Peyer's patch (tissue), 4 donors: ENCODE measurements at regions not wholly inside any gene's neighbourhood (a gene's known extent, or its start where the extent isn't known, plus 50 kb on each side); places are given as distances from the start of the nearest gene placed in this dataset.
A peak's percentile ranks its signal among the peaks of the same experiment; 100 is the strongest.

Experiments used
- DNase-seq, 3 donors: peaks; one replicate each; pipeline ENCODE4 v3.0.0-alpha.2; 2017 to 2019
- H3K27ac ChIP-seq, 4 donors: fragments of 200-600 bp; sonication (generic); one replicate each; pipeline ENCODE4 v1.5.1; 2016 to 2019
- H3K27me3 ChIP-seq, 2 donors: fragments of 200-600 bp; sonication (generic); one replicate each; pipeline ENCODE4 v1.5.1; 2019
- H3K36me3 ChIP-seq, 3 donors: fragments of 200-600 bp; sonication (generic); one replicate each; pipeline ENCODE4 v1.5.1; 2016 to 2019
- H3K4me1 ChIP-seq, 4 donors: fragments of 200-600 bp; sonication (generic); one replicate each; pipeline ENCODE4 v1.5.1; 2016 to 2019
- H3K4me3 ChIP-seq, 4 donors: fragments of 200-600 bp; sonication (generic); 1 replicate in 3 of 4; 2 replicates in 1 of 4; pipeline ENCODE4 v1.5.1; 2016 to 2019; ENCODE audit warnings: mild to moderate bottlenecking in 1 of 4
- H3K9me3 ChIP-seq, 4 donors: fragments of 200-600 bp; sonication (generic); one replicate each; pipeline ENCODE4 v1.5.1; 2016 to 2019; ENCODE audit warnings: mild to moderate bottlenecking in 1 of 4
- POLR2A ChIP-seq, 2 donors: fragments of 450-650 bp; IDR thresholded peaks; one replicate each; pipeline ENCODE4 v1.5.1; 2017; ENCODE audit warnings: antibody characterized with exemption in 2 of 2, mild to moderate bottlenecking in 2 of 2, moderate library complexity in 2 of 2
- TF ChIP-seq, protein P1 (sequence below), 6 experiments: fragments of 450-650 bp in 4 of 6; fragments of 200-600 bp in 2 of 6; sonication (generic) in 1 of 6; IDR thresholded peaks; one replicate each; pipeline ENCODE4 v1.5.1; 2017 to 2019; ENCODE audit warnings: antibody characterized with exemption in 6 of 6, mild to moderate bottlenecking in 3 of 6, moderate library complexity in 1 of 6

DNA sequence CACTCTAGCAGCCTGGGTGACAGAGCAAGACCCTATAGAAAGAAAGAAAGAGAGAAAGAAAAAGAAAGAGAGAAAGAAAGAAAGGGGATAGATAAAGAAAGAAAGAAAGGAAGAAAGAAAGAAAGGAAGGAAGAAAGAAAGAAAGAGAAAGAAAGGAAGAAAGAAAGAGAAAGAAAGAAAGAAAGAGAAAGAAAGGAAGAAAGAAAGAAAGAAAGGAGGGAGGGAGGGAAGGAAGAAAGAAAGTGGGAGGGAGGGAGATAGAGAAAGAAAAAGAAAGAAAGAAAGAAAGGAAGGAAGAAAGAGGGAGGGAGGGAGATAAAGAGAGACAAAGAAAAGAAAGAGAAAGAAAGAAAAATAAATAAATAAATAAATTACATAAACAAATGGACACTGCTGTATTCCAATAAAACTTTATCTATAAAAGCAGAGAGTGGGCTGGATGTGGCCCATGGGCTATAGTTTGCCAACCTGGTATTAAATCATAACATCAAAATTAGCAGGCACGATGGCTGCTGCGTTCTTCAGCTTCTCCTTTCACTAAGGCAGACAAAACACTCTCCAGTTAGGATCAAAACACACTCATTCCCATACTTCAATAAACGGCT is 165.0 kb downstream of the ZNF674 start:
- H3K36me3 ChIP-seq, result no peaks in the 10 kb centered on the region
- no peaks in the 10 kb centered on the region for H3K27me3 ChIP-seq
- no peak overlapping the region for H3K4me3 ChIP-seq
- TF ChIP-seq POLR2A (IDR thresholded peaks at IDR 0.05), result no peak
- TF ChIP-seq, protein P1, sequence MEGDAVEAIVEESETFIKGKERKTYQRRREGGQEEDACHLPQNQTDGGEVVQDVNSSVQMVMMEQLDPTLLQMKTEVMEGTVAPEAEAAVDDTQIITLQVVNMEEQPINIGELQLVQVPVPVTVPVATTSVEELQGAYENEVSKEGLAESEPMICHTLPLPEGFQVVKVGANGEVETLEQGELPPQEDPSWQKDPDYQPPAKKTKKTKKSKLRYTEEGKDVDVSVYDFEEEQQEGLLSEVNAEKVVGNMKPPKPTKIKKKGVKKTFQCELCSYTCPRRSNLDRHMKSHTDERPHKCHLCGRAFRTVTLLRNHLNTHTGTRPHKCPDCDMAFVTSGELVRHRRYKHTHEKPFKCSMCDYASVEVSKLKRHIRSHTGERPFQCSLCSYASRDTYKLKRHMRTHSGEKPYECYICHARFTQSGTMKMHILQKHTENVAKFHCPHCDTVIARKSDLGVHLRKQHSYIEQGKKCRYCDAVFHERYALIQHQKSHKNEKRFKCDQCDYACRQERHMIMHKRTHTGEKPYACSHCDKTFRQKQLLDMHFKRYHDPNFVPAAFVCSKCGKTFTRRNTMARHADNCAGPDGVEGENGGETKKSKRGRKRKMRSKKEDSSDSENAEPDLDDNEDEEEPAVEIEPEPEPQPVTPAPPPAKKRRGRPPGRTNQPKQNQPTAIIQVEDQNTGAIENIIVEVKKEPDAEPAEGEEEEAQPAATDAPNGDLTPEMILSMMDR (IDR thresholded peaks at IDR 0.05), result no peak
- no peaks in the 10 kb centered on the region for H3K9me3 ChIP-seq
- no peak for DNase-seq
- H3K27ac ChIP-seq, result no peak overlapping the region
- no peaks in the 10 kb centered on the region for H3K4me1 ChIP-seq

DNA sequence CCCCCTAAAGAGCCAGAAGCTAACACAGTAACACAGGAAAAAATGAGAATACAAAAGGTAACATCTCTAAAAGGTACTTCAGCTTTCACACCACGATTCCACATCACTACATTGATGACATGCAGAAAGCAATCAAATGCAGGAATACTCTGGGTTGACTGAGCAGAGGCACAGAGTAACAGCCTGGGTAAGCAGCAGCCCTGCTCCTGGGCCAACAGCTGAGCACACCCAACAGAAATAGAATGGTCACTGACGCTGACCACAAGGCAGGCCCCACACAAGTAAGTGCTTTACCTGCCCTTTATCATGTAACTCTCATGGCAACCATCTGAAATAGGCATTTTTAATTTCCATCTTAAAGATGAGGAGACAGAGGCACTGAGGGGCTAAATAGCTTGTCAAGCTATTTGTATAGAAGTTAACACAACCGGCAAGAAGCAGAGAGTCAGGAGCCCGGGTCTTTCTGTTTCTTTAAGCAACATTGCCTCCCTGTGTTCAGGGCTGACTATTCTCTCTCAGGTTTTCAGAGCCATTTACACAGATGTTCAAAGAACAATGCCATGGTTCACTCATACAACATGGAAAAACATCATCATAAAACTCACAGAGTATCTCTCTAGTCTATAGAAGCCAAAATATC is 168.9 kb downstream of the ZNF674 start:
- DNase-seq, result peak in 1 of 3 donors; percentile 55
- TF ChIP-seq POLR2A (IDR thresholded peaks at IDR 0.05), result no peak
- TF ChIP-seq, protein P1 (IDR thresholded peaks at IDR 0.05), result peak in 3 of 6 experiments; percentile 56 to 74 (median 58)
- no peaks in the 10 kb centered on the region for H3K4me1 ChIP-seq

DNA sequence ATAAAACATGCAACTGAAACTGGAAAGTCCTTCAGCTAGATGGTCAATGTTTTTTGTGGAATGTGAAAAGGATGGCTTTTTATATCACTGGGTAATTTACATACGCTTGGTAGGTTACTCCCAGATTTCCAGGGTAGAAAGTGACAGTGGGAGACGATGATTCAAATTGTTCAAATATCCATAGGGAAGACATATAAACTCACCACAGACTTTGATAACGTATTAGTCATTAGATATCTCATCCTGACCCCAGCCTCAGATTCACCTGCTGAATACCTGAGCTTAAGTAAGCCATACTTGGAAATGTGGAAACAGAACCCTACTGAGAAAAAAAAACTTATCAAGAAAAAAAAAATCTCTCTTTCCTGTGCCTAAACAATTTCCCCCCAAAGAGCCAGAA is 169.4 kb downstream of the ZNF674 start:
- no peak overlapping the region for H3K4me3 ChIP-seq
- no peak for DNase-seq
- H3K9me3 ChIP-seq, result no peaks in the 10 kb centered on the region
- no peaks in the 10 kb centered on the region for H3K4me1 ChIP-seq
- TF ChIP-seq, protein P1 (IDR thresholded peaks at IDR 0.05), result no peak
- TF ChIP-seq POLR2A (IDR thresholded peaks at IDR 0.05), result no peak
- H3K27ac ChIP-seq, result no peak overlapping the region
- no peaks in the 10 kb centered on the region for H3K27me3 ChIP-seq
- H3K36me3 ChIP-seq, result no peaks in the 10 kb centered on the region

More for the DNA sequence above, 168.9 kb downstream of the ZNF674 start:
- no peak overlapping the region for H3K4me3 ChIP-seq
- no peaks in the 10 kb centered on the region for H3K9me3 ChIP-seq
- no peaks in the 10 kb centered on the region for H3K27me3 ChIP-seq
- no peak overlapping the region for H3K27ac ChIP-seq
- no peaks in the 10 kb centered on the region for H3K36me3 ChIP-seq

DNA sequence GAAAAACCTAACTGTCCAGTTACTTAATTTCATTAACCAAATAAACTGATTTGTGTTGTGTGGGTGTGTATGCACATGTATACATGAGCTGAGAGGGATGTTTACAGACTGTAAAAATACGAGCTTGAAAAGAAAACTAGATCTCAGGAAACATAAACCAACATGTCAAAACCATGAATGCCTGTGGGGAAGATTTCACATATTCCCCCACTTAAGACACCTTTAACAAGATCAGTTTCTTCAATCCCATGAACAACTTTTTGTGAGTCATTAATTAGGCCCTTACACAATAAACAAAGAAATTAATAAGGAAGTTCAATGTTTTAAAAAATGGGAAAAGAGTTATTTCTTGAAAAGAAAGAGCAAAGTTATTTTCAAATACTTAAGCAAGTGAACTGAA is 170.8 kb downstream of the ZNF674 start:
- Histone ChIP-seq H3K4me3 (no peak overlapping the region), H3K4me1 (no peaks in the 10 kb centered on the region), H3K27ac (no peak overlapping the region), H3K36me3 (no peaks in the 10 kb centered on the region), H3K27me3 (no peaks in the 10 kb centered on the region), H3K9me3 (no peaks in the 10 kb centered on the region)
- no peak for TF ChIP-seq POLR2A (IDR thresholded peaks at IDR 0.05)
- TF ChIP-seq, protein P1 (IDR thresholded peaks at IDR 0.05), result no peak
- no peak for DNase-seq

DNA sequence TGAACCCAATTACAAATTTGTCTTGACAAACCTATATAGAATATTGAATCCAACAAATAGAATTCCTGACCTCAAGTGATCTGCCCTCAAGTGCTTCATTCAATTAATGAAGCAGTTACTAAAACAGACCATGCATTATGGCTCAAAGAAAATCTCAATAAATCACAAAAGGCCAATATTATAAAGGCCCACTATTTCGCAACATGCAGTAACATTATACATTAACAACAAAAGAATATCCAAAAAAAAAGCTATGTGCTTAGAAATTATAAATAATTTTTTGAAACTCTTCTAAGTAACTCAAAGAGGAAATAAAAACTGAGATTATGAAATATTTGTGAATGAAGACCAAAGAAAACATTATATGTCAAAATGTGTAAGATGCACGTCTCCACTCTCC is 177.7 kb downstream of the ZNF674 start:
- Histone ChIP-seq H3K36me3 (no peaks in the 10 kb centered on the region), H3K27me3 (no peaks in the 10 kb centered on the region), H3K4me1 (no peaks in the 10 kb centered on the region), H3K27ac (no peak overlapping the region), H3K9me3 (no peaks in the 10 kb centered on the region), H3K4me3 (no peak overlapping the region)
- no peak for DNase-seq
- no peak for TF ChIP-seq POLR2A (IDR thresholded peaks at IDR 0.05)
- TF ChIP-seq, protein P1 (IDR thresholded peaks at IDR 0.05), result no peak
